Suppressor macrophage (primary cell): ENCODE measurements at regions not wholly inside any gene's neighbourhood (a gene's known extent, or its start where the extent isn't known, plus 50 kb on each side); places are given as distances from the start of the nearest gene placed in this dataset.

Source experiments
- DNase-seq, 4 experiments: peaks; one replicate each; pipeline ENCODE4 v3.0.0-alpha.2; 2020 to 2022

- no peak for DNase-seq
Observed at GRCh38 chr13:39976481-39976880, 321.0 kb downstream of the COG6 start.

DNA sequence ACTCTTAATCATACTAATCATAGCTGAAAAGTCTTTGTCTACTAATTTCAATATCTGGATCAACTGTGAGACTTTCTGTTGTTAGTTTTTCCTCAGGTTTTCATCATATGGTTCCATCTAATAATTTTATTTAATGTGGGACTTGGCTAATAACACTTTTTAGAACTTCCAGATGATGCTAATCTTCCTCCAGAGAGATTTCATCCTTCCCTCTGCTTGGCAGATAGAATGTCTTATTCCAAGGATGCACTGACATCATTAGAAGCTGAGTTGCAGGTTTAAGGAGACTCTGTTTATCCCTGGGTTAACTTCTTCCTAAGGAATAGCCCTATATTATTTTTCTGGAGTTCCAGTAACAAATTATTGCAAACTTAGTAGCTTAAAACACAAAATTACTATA lies 325.6 kb downstream of the COG6 start:
- DNase-seq, result no peak

DNA sequence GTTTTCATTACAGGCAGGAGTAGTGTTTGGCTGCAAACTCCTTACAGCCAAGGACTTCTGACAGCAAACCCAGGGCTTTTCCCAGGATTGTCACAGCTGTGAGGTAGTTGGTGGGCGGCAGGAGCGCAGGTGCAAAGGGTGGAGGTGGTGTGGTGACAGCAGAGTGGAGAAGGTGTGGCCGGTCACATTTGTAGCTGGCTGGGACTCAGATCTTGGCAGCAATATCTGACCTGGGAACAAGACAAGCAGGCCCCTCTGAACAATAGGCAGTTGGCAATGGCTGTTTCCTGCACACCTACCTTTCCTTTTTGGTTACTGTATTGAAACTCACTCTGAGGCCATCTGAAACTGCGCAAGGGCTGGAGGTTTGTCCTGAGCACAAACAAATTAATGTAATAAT lies 327.3 kb downstream of the COG6 start:
- DNase-seq, result no peak

DNA sequence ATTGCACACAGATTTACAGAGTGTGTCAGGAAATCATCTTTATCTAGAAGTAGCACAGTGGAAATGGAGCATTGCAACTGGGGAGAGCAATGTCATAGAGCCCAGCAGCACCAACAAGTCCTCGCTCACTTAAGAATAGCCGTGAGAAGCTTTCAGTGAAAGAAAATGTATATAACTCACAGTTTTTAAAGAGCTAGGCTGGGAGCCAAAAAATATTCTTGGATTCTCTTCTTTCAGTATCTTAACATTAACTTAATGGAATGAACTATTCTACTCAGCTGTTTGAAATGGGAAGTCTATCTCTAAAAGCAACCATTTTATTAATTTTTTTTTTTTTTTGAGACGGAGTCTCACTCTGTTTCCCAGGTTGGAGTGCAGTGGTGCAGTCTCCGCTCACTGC lies 329.6 kb downstream of the COG6 start:
- no peak for DNase-seq

DNA sequence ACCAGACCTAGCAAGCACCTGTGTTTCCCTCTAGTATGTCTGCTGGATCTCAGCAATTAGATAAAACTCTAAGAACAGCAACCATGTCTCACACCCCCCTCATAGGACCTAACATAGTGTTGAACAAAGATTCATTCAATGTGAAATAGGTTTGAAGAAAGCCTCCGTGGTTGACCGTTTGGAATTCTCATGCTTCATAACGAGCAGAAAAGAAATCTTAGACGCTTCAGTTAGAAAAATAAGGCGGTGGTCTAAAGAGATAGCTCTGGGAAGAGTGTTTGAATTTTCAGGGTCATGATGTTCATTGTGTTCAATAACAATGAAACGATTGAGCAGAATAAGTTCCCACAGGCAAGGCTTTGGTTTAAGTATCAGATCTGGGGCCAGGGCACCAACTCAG lies 332.9 kb downstream of the COG6 start:
- no peak for DNase-seq

- no peak for DNase-seq
Observed at GRCh38 chr13:39998166-39998565, 342.7 kb downstream of the COG6 start.

DNA sequence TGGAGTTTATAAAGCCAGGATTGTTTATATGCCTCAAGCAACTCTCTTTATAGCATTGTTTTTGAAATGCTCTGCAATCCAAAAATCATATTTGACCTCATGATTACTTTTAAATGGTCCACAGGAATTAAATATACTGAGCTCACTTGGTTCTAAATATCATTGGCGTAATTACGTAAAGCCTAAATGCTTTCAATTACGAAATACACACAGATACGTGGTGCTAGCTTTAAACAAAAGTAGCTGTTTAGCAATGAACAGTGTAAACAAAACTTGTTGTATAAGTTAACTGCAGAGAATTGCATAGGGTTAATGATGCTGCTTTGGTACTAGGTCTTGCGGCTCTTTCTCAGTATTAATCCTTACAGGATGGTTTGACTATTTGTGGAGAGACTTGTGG lies 346.6 kb downstream of the COG6 start:
- no peak for DNase-seq

DNA sequence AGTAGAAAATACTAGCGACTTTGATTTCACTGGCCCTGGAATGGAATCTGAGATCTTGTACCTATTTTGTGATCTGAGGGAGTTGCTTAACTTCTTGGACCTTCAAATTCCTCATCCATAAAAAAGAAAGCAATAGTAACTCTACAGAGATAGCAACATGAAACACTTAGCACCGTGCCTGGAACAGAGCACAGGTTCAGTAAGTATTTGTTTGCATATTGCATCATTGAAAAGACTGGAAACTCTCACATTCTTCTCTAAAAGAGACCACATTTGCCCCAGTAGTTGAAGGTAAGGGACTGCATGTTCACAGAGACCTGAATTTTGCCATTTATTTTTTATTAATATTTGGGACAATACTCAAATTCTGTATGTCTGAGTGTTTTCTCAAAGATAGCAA lies 358.1 kb downstream of the COG6 start:
- no peak for DNase-seq

- DNase-seq, result no peak
Observed at GRCh38 chr13:40016953-40017660, 361.6 kb downstream of the COG6 start.

DNA sequence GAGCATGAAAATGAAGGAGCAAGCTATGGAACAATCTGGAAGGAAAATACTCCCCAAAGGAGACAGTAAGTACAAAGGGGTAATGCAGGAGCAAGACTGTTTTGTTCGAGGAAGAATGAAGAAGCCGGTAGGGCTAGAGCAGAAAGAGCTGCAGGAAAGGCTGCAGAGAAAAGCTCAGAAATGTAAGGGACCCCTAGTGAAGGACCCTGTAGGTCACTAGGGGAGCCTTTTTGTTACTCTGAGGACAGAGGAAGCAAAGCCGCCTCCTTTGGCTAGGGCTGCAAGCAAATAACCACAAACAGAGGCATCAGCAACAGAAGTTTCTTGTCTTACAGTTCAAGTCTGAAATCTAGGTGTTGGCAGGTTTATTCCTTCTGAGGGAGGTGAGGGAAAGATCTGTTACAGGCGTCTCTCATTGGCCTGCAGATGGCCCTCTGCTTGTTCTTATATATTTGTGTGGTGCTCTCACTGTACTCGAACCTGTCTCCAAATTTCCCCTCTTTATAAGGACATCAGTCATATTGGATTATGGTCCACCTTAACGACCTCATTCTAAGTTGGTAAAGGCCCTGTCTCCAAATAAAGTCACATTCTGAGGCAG lies 362.3 kb downstream of the COG6 start:
- no peak for DNase-seq

DNA sequence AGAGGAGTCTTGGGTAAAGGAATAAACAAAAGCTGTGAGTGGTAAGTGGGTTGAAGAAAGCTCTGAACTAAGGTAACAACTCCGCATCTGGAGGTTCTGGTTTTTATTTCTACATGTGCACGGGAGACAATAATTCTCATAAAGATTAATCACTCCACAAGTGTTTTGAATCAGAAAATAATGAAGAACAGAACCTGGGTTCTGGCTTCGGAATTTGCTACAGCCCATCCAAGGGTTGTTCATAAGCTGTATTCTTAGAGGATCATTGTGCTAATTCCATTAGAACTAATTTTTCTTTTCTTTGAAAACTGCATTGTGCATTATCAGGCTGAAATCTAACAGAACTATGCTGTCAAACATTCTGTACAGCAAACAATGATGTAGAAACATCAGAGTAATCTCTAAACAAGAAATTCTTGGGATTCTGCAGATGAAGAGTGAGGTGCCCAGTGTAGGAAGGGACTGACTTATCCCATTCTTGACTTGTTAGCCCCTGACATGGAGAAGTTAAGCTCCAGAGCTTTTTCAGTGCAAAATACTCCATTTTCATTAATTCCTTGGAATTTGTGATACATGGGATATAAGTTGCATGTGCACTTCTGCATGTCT lies 368.2 kb downstream of the COG6 start:
- DNase-seq, result no peak

DNA sequence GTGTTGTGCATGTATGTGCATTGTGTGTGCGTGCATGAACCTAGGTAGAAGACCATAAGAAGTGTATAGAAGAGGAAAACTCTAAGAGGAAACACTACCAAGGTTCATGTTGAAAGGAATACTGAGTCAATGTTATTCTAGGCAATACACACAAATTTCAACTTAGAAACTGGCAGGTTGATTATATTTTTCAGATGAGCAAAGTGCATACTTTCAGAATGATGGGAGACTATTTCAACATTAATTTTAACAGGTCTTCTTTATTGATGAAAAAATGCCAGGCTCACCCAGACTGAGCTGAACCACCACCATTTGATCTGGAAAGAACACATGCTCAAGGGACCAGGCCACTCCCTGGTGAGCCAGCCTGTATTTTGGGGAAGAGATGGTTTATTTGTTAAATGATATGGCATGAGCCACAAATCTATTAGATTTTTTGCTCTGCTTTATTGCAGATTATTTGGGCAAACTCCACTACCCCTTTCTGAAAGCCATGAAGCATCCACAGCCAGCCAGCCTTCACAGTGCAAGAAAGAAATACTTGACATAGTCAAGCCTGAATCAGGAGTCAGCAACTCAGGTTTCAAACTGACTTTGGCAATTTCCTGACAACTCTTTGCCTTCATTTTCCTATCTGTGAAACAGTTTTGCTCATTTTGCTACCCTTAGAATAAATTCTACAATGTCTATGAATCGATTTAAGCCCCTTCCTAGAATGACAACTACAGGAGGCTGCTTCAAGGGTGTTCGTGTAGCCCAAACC lies 368.9 kb downstream of the COG6 start:
- no peak for DNase-seq

GRCh38 chr13:40024967-40025714 lies 369.7 kb downstream of the COG6 start:
- DNase-seq, result no peak

- DNase-seq, result no peak
Observed at GRCh38 chr13:40026174-40026585, 370.7 kb downstream of the COG6 start.

GRCh38 chr13:40026741-40027140 lies 371.3 kb downstream of the COG6 start:
- DNase-seq, result no peak

DNA sequence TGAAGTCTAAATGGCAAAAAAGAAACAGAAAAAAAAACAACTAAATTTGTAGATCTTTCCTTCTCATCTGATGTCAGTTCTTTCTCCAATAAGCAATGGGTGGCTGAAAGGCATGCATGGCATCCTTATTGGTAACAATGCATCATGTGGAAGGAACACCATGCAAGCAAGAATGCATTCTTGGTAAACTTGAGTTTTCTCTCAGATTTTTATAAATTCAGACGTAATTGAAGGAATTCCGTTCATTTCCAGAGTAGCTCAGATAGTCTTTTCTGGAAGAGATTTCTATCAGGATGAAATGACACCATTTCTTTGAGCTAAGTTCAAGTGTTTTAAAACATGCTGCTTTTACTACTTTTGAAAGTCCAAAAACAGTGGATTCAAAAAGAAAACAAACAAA lies 373.0 kb downstream of the COG6 start:
- DNase-seq, result no peak

DNA sequence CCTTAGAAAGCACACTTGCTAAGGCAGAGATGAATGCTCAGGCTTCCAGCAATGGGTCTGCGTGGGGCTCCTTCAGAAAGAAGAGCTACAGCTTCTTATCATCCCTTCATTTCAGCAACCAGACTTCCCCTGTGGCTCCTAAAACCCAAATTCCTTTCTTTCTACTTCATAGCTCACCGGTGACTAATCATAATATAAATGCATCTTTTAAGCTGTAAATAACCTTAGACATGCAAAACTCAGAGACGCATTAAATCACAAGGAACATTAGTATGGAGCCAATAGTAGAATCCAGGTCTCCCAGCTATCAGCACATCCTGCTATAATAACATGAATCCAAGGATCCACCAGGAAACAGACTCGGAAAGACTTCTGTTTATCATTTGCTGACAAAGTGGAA lies 375.6 kb downstream of the COG6 start:
- no peak for DNase-seq

DNA sequence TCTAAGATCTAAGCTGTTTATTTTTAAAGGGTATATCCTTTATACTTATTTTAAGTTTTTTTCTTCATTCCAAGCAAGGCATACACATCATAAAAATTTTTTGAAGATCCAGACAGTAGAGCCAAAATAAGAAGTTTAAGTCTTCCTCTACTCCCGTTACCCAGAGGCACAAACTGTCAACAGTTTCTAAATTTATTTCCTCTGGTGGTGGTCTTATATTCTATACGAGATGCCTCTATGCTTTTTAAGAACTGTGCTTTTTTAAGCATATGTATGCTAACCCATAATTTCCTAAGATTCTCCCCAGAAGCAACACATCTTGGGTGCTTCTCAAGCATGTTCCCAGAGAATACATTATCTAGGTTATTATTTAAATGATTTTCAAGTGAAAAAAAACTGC lies 383.6 kb downstream of the COG6 start:
- no peak for DNase-seq

- DNase-seq, result no peak
Observed at GRCh38 chr13:40042991-40043390, 387.5 kb downstream of the COG6 start.

DNA sequence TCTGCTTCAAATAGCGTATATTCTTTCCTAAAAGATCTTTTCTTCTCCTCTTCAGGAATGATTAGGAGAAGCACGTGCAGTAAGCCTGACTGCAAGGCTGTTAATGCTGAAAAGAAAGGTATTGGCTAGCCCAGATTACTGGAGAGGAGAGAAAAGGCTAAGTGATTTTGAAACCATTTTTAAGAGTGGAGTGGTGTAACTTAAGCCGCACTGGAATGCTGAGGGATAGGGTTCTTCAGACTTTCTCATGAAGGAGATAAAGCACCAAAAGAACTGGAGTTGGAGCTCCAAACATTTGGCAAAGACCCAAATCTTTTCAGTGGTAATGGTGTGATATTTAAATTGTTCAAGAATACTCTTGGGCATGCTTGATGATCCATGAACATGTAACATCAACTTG lies 388.3 kb downstream of the COG6 start:
- no peak for DNase-seq

DNA sequence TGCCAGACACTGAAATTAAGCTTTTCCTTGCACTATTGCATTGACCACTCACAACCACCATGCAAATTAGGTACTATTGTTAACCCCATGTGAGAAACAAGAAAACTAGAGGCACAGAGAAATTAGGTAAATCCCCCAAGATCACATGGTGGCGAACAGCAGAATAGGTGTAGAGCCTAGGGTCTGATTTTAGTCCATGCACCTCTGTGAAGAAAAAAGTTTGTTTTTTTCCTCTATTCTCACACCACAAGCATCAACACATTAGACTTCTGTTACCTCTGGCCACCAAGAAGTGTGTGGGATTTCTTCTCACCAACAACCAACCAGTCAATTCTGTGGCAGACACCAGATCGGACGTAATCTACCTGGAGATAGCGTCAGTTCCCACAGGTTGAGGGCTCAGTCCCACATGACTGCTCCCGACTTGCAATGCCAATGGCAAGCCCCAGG lies 391.9 kb downstream of the COG6 start:
- no peak for DNase-seq

DNA sequence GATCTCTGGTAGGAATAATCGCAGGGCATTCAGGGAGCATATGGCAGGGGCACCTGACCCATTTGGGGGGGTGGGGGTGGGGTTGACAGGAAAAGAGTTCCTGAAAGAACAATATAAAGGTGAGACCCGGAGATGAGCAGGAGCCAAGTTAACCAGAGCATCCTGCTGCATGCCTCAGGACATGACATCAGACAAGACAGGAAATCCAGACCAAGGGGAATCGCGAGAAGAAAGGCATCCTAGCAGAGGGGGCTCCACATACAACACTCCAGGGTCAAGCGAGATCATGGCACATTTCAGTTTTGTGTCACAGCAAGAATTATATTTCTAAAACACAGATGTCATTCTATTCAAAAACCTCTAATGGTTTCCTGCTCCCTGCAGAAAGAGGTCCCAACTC lies 393.1 kb downstream of the COG6 start:
- no peak for DNase-seq

DNA sequence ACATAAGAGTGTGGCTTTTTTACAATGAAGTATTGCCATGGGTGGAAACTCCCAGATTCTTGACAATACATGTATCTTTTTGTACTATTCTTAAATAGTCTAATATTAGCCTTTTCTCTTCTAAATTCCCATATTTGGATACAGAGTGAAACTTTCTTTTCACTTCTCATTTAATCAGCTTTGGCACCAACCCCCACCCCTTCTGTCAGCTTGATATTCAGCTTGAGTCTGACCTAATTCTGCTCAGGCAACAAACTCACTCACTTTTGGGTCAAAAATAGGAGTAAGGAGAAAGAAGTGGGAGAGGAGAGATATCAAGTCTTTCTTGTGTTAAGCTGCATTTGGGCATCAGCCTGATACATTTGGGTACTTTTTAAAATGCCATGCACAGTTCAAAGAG lies 397.5 kb downstream of the COG6 start:
- DNase-seq, result no peak
